ENCODE measurements at regions not wholly inside any gene's neighbourhood (a gene's known extent, or its start where the extent isn't known, plus 50 kb on each side); places are given as distances from the start of the nearest gene placed in this dataset.

DNA sequence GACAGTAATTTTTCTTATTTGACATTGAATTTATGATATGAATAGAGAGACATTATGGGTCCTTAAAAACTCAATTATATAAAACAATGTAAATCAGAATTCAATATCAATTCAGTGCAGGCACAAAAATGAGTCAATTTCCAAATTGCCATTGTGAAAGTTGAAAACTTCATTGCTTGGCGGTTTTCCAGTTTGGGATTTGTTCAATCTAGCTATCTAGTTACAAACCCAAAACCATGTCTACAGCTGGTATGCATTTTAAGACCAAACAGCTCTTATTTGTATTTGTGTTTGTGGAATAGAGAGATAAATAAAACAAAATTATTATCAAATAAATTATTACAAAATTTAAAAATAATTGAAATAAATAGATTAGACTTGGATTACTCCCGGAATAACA lies 1206.6 kb upstream of the RAG2 start:
- TF ChIP-seq, protein P1, sequence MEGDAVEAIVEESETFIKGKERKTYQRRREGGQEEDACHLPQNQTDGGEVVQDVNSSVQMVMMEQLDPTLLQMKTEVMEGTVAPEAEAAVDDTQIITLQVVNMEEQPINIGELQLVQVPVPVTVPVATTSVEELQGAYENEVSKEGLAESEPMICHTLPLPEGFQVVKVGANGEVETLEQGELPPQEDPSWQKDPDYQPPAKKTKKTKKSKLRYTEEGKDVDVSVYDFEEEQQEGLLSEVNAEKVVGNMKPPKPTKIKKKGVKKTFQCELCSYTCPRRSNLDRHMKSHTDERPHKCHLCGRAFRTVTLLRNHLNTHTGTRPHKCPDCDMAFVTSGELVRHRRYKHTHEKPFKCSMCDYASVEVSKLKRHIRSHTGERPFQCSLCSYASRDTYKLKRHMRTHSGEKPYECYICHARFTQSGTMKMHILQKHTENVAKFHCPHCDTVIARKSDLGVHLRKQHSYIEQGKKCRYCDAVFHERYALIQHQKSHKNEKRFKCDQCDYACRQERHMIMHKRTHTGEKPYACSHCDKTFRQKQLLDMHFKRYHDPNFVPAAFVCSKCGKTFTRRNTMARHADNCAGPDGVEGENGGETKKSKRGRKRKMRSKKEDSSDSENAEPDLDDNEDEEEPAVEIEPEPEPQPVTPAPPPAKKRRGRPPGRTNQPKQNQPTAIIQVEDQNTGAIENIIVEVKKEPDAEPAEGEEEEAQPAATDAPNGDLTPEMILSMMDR (IDR thresholded peaks at IDR 0.05; ENCODE audit: poor library complexity, severe bottlenecking) = no peak
- TF ChIP-seq EP300 (conservative IDR thresholded peaks at IDR 0.05; ENCODE audit: poor library complexity, severe bottlenecking) = no peak
- no peak for TF ChIP-seq MXI1 (conservative IDR thresholded peaks at IDR 0.05; ENCODE audit: poor library complexity, severe bottlenecking)
- TF ChIP-seq TAF1 (IDR thresholded peaks at IDR 0.05; ENCODE audit: low read depth) = no peak
- no peak for TF ChIP-seq POLR2AphosphoS5 (IDR thresholded peaks at IDR 0.05)
- TF ChIP-seq SMC3 (conservative IDR thresholded peaks at IDR 0.05; ENCODE audit: poor library complexity) = no peak
- no peak for TF ChIP-seq RAD21 (conservative IDR thresholded peaks at IDR 0.05)
